Sigmoid colon (tissue), 4 donors: ENCODE measurements at regions not wholly inside any gene's neighbourhood (a gene's known extent, or its start where the extent isn't known, plus 50 kb on each side); places are given as distances from the start of the nearest gene placed in this dataset.

Source experiments
- POLR2A ChIP-seq, 2 donors: fragments of 450-650 bp; IDR thresholded peaks; one replicate each; pipeline ENCODE4 v1.6.1; 2016; ENCODE audit warnings: antibody characterized with exemption in 2 of 2, mild to moderate bottlenecking in 2 of 2, moderate library complexity in 2 of 2
- POLR2AphosphoS5 ChIP-seq, 4 donors: sonication (generic); formaldehyde crosslinking; IDR thresholded peaks; one replicate each; pipeline ENCODE4 v1.6.1; 2017; ENCODE audit warnings: antibody characterized with exemption in 4 of 4
- TF ChIP-seq, protein P1 (sequence below), 4 experiments: fragments of 450-650 bp in 3 of 4; fragments of 200-600 bp in 1 of 4; IDR thresholded peaks; one replicate each; pipeline ENCODE4 v1.5.1; 2016 to 2019; ENCODE audit warnings: antibody characterized with exemption in 4 of 4, mild to moderate bottlenecking in 3 of 4, moderate library complexity in 2 of 4

GRCh38 chrX:63508668-63509067 is 157.5 kb upstream of the SPIN4 start:
- TF ChIP-seq POLR2AphosphoS5 (IDR thresholded peaks at IDR 0.05): no peak
- TF ChIP-seq, protein P1, sequence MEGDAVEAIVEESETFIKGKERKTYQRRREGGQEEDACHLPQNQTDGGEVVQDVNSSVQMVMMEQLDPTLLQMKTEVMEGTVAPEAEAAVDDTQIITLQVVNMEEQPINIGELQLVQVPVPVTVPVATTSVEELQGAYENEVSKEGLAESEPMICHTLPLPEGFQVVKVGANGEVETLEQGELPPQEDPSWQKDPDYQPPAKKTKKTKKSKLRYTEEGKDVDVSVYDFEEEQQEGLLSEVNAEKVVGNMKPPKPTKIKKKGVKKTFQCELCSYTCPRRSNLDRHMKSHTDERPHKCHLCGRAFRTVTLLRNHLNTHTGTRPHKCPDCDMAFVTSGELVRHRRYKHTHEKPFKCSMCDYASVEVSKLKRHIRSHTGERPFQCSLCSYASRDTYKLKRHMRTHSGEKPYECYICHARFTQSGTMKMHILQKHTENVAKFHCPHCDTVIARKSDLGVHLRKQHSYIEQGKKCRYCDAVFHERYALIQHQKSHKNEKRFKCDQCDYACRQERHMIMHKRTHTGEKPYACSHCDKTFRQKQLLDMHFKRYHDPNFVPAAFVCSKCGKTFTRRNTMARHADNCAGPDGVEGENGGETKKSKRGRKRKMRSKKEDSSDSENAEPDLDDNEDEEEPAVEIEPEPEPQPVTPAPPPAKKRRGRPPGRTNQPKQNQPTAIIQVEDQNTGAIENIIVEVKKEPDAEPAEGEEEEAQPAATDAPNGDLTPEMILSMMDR (IDR thresholded peaks at IDR 0.05): no peak
- no peak for TF ChIP-seq POLR2A (IDR thresholded peaks at IDR 0.05)
